DND-41 (cell line): ENCODE measurements at regions not wholly inside any gene's neighbourhood (a gene's known extent, or its start where the extent isn't known, plus 50 kb on each side); places are given as distances from the start of the nearest gene placed in this dataset.

Experiments used
- ATAC-seq: fragments of 200-7000 bp; cut with Tn5 transposase; 3 replicates; pipeline ENCODE4 v1.9.1; 2021; ENCODE audit warnings: low read depth; ENCODE audit not compliant: insufficient read depth
- DNase-seq: peaks from one replicate; pipeline ENCODE4 v3.0.0-alpha.2; 2020
- H2AFZ ChIP-seq: 2 replicates; pipeline ENCODE4 v1.6.0; 2012; ENCODE audit warnings: low read depth, low read length
- H3K27ac ChIP-seq: 2 replicates; pipeline ENCODE4 v1.5.1; 2012; ENCODE audit warnings: low read length, inconsistent platforms
- H3K27me3 ChIP-seq: fragments of 200-600 bp; sonication (generic); 2 replicates; pipeline ENCODE4 v1.6.0; 2012; ENCODE audit warnings: low read length, mild to moderate bottlenecking, inconsistent platforms; ENCODE audit not compliant: insufficient read depth, poor library complexity
- H3K36me3 ChIP-seq: 2 replicates; pipeline ENCODE4 v1.5.1; 2012; ENCODE audit warnings: low read length, inconsistent platforms; ENCODE audit not compliant: insufficient read depth
- H3K4me1 ChIP-seq: 2 replicates; pipeline ENCODE4 v1.5.1; 2012; ENCODE audit warnings: mild to moderate bottlenecking, low read length; ENCODE audit not compliant: insufficient read depth
- H3K4me2 ChIP-seq: 2 replicates; pipeline ENCODE4 v1.6.0; 2012; ENCODE audit warnings: mild to moderate bottlenecking, moderate library complexity, low read length, inconsistent platforms; ENCODE audit not compliant: insufficient read depth
- H3K4me3 ChIP-seq, 2 experiments: fragments of 200-600 bp in 1 of 2; shearing (Covaris generic) in 1 of 2; 2 replicates each; pipeline ENCODE4 v1.5.1; 2012 to 2016; ENCODE audit warnings: inconsistent platforms in 2 of 2, low read length in 2 of 2, mild to moderate bottlenecking in 2 of 2, low read depth in 1 of 2, moderate library complexity in 1 of 2
- H3K79me2 ChIP-seq: 2 replicates; pipeline ENCODE4 v1.6.0; 2012; ENCODE audit warnings: low read length, inconsistent platforms; ENCODE audit not compliant: insufficient read depth
- H3K9ac ChIP-seq: 2 replicates; pipeline ENCODE4 v1.6.0; 2012; ENCODE audit warnings: low read depth, mild to moderate bottlenecking, inconsistent platforms, low read length, moderate library complexity
- H3K9me3 ChIP-seq: 2 replicates; pipeline ENCODE4 v1.5.1; 2012; ENCODE audit warnings: low read length, moderate library complexity, mild to moderate bottlenecking, inconsistent platforms; ENCODE audit not compliant: insufficient read depth, severe bottlenecking
- H4K20me1 ChIP-seq: 2 replicates; pipeline ENCODE4 v1.6.0; 2012; ENCODE audit warnings: low read length; ENCODE audit not compliant: insufficient read depth
- CTCF ChIP-seq: IDR thresholded peaks from 2 replicates; pipeline ENCODE4 v1.5.1; 2012; ENCODE audit warnings: borderline replicate concordance, low read length, moderate library complexity, mild to moderate bottlenecking; ENCODE audit not compliant: poor library complexity, severe bottlenecking; ENCODE audit errors: extremely low read depth
- EZH2 ChIP-seq: IDR thresholded peaks from 3 replicates; pipeline ENCODE4 v1.6.1; 2012; ENCODE audit warnings: borderline replicate concordance, low read depth, mild to moderate bottlenecking, moderate library complexity, low read length, inconsistent platforms; ENCODE audit not compliant: severe bottlenecking

GRCh38 chr17:15103785-15104184 is 161.3 kb downstream of the PMP22 start:
- Histone ChIP-seq H3K79me2 (no peaks in the 10 kb centered on the region), H3K4me3 (no peak overlapping the region), H3K9ac (no peak overlapping the region), H3K9me3 (no peaks in the 10 kb centered on the region), H3K27me3 (no peaks in the 10 kb centered on the region), H3K36me3 (no peaks in the 10 kb centered on the region), H4K20me1 (no peaks in the 10 kb centered on the region), H3K4me1 (no peaks in the 10 kb centered on the region), H3K27ac (no peak overlapping the region), H3K4me2 (no peak overlapping the region), H2AFZ (no peak overlapping the region)
- no peak for DNase-seq
- ATAC-seq = no peak
- TF ChIP-seq CTCF (no peak), EZH2 (no peak)

GRCh38 chr17:15101175-15101574 is 164.0 kb downstream of the PMP22 start:
- Histone ChIP-seq H3K4me3 (no peak overlapping the region), H3K4me1 (no peaks in the 10 kb centered on the region), H3K27me3 (no peaks in the 10 kb centered on the region), H3K9ac (no peak overlapping the region), H3K4me2 (no peak overlapping the region), H3K27ac (no peak overlapping the region), H2AFZ (no peak overlapping the region), H4K20me1 (no peaks in the 10 kb centered on the region), H3K9me3 (no peaks in the 10 kb centered on the region), H3K36me3 (no peaks in the 10 kb centered on the region), H3K79me2 (no peaks in the 10 kb centered on the region)
- no peak for DNase-seq
- ATAC-seq = no peak
- no peak for TF ChIP-seq CTCF
- TF ChIP-seq EZH2 = no peak

- no peak overlapping the region for H3K27ac ChIP-seq
- no peaks in the 10 kb centered on the region for H3K9me3 ChIP-seq
- H3K4me2 ChIP-seq = no peak overlapping the region
- no peaks in the 10 kb centered on the region for H4K20me1 ChIP-seq
- H3K36me3 ChIP-seq = no peaks in the 10 kb centered on the region
- DNase-seq (no peak), ATAC-seq (no peak)
- H3K4me3 ChIP-seq = no peak overlapping the region
- H3K9ac ChIP-seq = no peak overlapping the region
- H3K4me1 ChIP-seq = no peaks in the 10 kb centered on the region
- H2AFZ ChIP-seq = no peak overlapping the region
- TF ChIP-seq CTCF = no peak
- no peak for TF ChIP-seq EZH2
- no peaks in the 10 kb centered on the region for H3K79me2 ChIP-seq
- H3K27me3 ChIP-seq = no peaks in the 10 kb centered on the region
These were observed 168.6 kb downstream of the PMP22 start for GRCh38 chr17:15096511-15096910.

- no peaks in the 10 kb centered on the region for H3K27me3 ChIP-seq
- no peaks in the 10 kb centered on the region for H3K9me3 ChIP-seq
- TF ChIP-seq EZH2 (no peak), CTCF (no peak)
- no peak overlapping the region for H3K9ac ChIP-seq
- no peaks in the 10 kb centered on the region for H3K36me3 ChIP-seq
- DNase-seq = no peak
- no peak overlapping the region for H2AFZ ChIP-seq
- no peaks in the 10 kb centered on the region for H3K4me1 ChIP-seq
- no peaks in the 10 kb centered on the region for H4K20me1 ChIP-seq
- no peaks in the 10 kb centered on the region for H3K79me2 ChIP-seq
- H3K27ac ChIP-seq = no peak overlapping the region
- ATAC-seq = no peak
- H3K4me2 ChIP-seq = no peak overlapping the region
- no peak overlapping the region for H3K4me3 ChIP-seq
These were observed 169.2 kb downstream of the PMP22 start for GRCh38 chr17:15095935-15096334.
